ENCODE measurements at regions not wholly inside any gene's neighbourhood (a gene's known extent, or its start where the extent isn't known, plus 50 kb on each side); places are given as distances from the start of the nearest gene placed in this dataset.

GRCh38 chr2:181828122-181828705 lies 63.3 kb upstream of the ITPRID2 start:
- TF ChIP-seq PPARA (CRISPR knock-in tag; IDR thresholded peaks at IDR 0.05; ENCODE audit: borderline replicate concordance) (no peak), ZNF8 (CRISPR knock-in tag; IDR thresholded peaks at IDR 0.05) (no peak), OSR1 (CRISPR knock-in tag; IDR thresholded peaks at IDR 0.05) (no peak), CREB5 (CRISPR knock-in tag; IDR thresholded peaks at IDR 0.05; ENCODE audit: low read depth) (no peak), PATZ1 (CRISPR knock-in tag; IDR thresholded peaks at IDR 0.05; ENCODE audit: borderline replicate concordance) (no peak), ZNF70 (CRISPR knock-in tag; IDR thresholded peaks at IDR 0.05) (no peak), ARNTL (CRISPR knock-in tag; IDR thresholded peaks at IDR 0.05; ENCODE audit: borderline replicate concordance, low read depth) (no peak), ZNF565 (CRISPR knock-in tag; conservative IDR thresholded peaks at IDR 0.05; ENCODE audit: low read depth) (no peak), ESRRG (CRISPR knock-in tag; IDR thresholded peaks at IDR 0.05) (no peak)
